ENCODE measurements at regions not wholly inside any gene's neighbourhood (a gene's known extent, or its start where the extent isn't known, plus 50 kb on each side); places are given as distances from the start of the nearest gene placed in this dataset.
A peak's percentile ranks its signal among the peaks of the same experiment; 100 is the strongest.

DNA sequence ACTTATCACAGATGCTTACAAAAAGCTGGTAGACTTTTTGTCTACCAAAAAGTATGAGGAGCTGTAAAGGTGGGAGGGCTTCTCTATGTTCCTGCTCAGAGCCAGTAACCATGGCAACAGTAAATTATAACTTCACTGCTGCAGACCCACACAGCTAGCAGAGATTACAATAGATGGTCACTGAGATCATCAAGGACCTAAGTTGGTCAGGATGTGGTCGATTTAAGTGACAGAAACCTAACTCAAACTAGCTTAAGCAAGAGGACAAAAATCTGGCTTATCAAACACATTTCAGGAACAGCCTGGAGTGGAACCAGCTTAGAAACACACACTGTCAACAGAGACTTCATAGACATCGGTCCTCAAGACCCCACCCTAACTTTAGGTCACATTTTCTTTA lies 113.4 kb upstream of the ATP1A1 start:
- DNase-seq (no peak), ATAC-seq (no peak)
- intact Hi-C loops (cut with micrococcal nuclease): no loop called here

DNA sequence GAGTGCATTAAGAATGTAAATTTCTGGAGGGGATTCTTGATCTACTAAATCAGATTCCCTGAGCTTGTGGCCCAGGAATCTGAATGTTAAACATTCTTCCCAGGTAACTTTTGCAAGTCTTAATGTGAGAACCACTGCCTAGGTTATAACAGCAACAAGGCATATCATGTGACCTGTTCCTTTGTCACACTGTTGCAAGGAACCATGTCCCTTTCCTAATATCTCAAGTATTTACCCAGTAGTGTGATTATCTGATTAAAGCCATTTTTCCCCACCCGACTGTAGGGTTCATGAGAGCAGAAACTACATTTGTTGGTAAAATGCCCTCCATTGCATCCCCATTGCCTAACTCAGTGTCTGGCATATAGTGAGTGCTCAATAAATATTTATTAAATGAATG lies 112.9 kb upstream of the ATP1A1 start:
- DNase-seq (no peak), ATAC-seq (no peak)
- intact Hi-C loops (cut with micrococcal nuclease): no loop called here

DNA sequence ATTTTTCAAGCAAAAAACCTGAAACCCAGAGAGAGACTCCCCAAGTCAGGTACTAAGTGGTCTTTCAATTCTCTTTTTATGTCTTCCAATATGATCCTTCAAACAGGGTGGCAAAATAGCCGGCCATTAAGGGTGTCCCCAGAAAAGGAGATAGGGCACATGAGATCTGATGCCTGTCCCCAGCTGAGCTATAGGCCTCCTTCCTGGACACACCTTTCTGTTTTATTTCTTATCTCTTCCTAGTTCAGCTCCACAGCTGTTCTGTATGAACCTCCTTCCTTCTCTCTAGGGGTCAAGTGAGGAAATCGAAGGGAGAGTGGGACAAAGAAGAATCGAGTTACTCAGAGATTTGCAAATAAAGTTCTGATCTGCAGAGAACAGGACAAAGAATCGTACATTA lies 112.4 kb upstream of the ATP1A1 start:
- no peak for DNase-seq
- intact Hi-C loops (cut with micrococcal nuclease): no loop called here
- ATAC-seq: no peak

DNA sequence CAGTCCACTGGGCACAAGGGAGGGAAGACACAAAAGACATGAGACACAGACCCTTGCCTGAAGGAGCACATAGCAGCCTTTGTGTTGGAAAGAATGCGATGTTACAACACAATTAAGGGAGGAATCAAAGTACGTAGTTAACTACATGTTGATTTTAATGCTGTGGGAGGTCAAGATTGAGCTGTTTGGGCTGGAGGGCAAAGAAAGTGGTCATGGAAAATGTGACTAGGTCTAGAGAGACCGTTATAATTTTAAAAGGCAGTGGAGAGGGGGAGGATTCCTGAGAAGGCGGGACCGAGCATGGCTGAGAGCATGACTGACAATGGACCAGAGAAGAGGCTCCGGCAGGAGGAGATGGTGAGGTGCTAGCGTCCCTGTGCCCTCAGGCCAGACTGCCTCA lies 111.8 kb upstream of the ATP1A1 start:
- DNase-seq: no peak
- intact Hi-C loops (cut with micrococcal nuclease): no loop called here
- ATAC-seq: no peak

DNA sequence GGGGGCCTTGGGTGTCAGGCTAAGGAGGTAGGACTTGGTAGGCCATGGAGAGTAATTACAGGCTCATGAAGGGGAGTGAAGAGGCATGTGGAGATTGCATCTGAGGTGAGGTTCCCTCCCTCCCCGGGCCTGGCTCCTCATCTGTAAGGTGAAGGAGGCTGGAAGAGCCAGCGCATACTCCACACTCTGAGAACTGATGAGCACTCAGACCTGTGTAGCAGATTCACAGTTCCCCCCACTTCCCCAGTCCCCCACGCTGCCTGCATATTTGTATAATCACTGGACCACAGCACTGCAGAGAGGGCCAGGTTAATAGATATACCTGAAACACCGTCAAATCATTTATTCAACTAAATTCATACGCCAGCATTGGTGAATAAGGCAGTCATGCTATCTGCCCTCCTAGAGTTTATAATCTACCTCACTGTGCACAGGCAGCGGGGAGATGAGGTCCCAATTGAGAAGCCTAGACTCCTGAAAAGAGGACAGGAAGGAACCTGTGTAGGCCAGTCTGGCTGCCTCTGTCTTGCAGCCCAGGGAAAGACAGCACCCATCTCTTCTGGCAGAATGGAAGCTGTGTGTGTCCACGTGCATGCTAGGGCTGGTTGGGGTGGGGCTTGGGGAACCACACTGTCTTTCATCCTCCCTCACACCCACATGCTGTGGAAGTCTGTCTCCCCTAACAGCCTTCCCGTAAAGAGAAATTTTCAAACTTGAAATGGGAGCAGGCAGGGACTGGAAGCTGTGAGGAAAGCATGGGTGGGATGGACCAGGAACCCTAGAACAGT lies 110.6 kb upstream of the ATP1A1 start:
- DNase-seq: no peak
- intact Hi-C loops (cut with micrococcal nuclease): no loop called here
- ATAC-seq: no peak

DNA sequence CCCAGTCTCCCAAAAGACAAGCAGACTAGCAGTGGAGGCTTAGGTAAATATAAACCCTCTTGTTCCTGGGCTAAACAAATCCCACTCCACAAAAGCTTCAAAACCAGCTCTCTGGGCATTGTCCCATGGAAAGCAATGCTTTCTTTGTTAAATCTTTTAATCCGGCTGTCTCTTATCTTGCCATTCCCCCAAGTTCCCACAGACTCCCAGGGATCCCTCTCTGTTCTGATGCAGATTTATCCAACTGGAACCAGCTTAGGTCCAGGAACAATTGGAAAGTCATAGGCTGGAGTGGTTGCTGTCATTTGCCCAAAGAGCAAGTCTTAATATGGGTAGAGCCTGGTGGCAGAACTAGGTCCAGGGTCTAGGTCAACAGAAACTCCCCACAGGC lies 110.1 kb upstream of the ATP1A1 start:
- intact Hi-C loops (cut with micrococcal nuclease): no loop called here
- no peak for DNase-seq
- no peak for ATAC-seq

DNA sequence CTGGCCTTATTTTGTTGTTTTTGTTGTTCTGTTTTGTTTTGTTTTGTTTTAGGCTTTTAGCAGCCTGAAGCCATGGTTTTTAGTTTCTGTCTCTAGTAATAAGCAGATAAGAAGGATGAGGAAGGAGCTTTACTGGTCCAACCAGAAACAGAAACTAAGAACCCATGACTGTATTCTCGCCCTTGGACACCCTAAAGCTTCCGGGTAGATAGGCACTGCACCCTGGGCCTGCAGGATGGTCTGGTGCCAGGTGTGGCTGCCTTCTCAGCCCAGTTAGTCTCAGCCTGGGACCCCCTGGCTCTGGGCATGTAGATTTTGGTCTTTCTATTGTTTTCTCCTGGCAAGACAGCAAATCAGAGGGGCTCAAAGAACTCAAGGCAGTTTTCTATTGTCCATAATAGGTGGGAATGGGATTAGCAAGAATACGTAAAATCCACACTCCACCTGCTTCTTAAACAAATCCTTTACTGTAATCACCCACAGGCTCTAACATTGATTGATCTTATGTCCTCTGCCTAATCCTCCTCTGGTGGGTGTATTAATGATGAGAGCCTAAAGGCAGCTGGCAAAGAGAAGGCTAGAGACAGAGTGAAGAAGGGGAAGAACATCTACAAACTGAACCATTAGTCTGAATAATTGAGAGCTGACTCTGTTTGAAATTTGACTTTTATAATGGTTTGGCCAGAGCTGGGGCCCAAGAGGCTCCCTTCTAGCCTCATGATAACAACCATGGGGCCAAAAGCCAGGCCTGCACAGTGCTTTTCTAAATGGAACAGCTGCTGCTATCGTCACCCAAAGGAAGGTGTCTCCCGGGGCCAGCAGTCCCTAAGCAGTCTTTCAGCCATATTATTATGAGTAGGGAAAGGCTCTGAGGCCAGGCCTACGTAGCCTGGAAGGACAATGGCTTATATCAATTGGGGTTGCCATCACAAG lies 106.8 kb upstream of the ATP1A1 start:
- intact Hi-C loops (cut with micrococcal nuclease): no loop called here
- ATAC-seq: no peak
- no peak for DNase-seq

DNA sequence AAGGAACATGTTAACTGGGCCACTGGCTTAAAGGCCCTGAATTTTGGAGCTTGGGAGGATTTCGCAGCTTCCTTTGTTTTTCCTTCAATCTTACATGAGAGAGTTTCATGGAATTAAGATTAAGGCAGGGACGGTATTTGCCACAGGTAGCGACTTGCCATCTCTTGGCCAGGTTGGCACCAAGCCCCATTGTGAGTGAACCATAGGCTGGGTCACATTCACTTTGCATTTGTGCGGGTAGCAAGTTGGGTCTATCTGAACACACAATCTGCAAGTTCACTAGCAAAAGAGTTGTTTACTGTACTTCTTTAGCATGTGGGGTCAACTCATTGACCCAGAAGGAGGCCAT lies 106.2 kb upstream of the ATP1A1 start:
- intact Hi-C loops (cut with micrococcal nuclease): no loop called here
- ATAC-seq (no peak), DNase-seq (no peak)

DNA sequence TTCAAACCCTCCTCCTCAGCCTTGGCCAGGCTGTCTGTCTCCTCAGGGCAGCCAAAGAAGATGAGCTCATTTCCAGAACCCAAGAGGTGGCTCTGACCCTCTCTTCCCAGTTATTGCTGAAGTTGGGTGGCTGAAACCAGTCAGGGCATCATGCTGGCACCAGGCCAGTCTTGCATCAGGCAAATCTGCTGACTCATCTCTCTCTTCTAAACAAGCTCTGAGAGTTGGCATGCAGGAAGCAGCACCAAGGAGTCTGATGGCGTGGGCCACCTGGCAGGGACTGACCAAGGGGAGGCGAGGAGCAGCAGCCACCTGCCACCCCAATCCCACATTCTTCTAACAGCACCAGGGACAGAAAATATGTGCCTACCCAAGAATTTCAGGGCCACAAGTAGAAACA lies 104.8 kb upstream of the ATP1A1 start:
- ATAC-seq: no peak
- intact Hi-C loops (cut with micrococcal nuclease): no loop called here
- peak; percentile 53 for DNase-seq

DNA sequence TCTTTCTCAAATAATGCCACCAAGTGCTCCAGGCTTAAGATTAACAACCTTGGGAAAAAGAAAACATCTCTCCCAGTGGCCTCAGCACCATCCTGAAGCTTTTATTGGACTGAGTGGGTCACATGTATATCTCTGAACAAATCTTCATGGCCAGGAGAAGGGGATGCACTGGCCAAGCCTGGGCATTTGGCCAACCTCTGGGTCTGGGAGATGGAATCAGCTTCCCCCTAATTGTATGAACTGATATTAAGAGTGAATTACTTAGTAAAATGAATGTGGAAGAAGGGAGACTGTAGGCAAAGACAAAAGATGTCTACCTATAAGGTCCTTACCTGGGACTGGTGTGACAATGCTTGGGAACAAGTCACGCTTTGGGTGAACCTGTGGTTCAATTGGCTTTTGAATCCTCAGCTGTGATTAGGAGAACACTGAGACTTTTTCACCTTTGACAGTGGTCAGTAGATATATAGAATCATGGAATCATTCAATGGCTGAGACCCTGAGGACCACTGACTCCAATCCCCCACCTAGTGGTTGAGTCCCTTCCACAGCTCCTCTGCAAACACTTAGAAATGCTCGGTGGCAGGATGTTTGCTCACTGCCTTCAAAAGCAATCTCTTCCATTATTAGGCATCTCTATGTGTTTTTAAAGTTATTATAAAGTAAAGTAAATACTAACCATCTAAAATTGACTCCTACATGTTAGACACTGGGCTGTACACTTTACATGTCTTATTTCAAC lies 102.6 kb upstream of the ATP1A1 start:
- no peak for ATAC-seq
- intact Hi-C loops (cut with micrococcal nuclease): no loop called here
- no peak for DNase-seq

DNA sequence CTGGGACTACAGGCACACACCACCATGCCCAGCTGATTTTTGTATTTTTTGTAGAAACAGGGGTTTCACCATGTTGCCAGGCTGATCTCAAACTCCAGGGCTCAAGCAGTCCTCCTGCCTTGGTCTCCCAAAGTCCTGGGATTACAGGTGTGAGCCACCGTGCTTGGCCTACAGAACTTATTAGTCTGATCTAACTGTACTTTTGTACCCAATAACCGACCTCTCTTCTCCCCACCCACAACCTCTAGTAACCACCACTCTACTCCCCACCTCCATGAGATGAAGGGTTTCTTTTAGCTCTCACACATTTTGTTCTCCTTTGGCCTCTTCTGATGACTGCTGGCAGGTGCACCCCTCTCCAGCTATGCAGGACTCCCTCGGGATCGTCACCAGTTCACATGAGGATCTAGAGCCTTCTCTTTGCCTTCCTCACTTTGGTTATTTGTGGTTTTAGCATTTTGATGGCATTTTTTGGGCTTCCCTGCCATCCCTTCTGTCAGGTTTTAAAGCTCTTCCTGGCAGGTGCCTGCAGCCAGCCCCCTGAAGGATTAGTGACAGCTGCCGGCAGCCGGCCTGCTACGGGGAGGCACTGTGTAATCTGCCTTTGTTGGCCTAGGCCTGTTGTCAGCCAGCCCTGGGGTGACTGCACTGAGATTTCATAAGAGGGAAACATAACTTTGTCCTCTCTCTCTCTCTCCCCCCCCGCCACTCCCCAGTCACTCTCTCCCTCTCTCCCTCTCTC lies 99.8 kb upstream of the ATP1A1 start:
- ATAC-seq: peak; percentile 98
- intact Hi-C loops (cut with micrococcal nuclease): no loop called here
- peak; percentile 75 for DNase-seq

DNA sequence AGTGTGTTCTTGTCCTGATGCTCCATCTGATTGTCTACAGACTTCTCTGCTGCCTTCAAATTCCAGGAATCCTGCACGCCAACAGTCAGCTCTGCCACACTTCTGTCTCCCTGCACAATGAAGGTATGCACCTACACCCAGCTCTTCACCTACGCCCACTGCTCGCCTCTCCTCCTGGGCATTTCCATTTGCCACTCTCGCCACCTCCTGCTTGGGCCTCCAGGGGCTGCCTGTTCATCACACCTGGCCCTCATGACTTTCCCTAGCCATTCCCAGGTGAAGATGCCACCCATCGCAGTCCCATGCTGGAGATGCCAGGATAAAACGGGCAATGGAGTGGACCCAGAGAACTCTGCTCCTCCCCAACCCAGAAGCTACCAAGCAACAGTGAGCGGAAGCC lies 96.5 kb upstream of the ATP1A1 start:
- intact Hi-C loops (cut with micrococcal nuclease): no loop called here
- DNase-seq (no peak), ATAC-seq (no peak)

DNA sequence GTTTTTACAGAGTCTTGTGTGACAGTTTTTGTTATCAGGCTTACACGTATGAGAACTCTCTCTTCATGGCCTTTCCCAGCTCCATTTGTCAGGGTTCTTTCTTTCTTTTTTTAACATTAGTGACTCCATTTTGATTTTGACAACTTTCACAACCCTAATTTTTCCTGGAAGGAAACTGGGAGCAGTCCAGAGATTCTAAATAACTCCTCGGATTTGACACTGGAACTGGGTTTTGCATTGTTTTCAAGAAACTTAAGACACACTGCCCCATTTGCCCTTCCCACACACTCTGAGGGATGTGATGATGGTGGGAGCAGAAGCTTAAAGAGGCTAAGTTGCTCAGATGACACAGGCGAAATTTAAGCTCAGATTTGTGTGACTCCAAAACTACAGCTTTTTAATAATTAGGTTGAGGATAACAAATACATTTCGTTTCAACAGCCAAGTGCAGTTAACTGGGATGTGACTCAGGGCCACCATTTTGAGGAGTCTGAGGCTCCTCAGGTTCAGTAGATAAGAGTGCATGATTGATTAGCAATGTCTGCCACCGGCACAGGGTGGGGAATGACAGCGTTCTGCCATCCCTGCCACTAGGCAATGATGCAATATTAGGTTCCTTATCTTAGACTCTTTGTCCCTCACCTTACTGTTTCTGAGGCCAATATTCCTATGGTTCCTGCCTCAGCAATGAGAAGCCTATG lies 95.1 kb upstream of the ATP1A1 start:
- DNase-seq (no peak), ATAC-seq (no peak)
- intact Hi-C loops (cut with micrococcal nuclease): no loop called here

DNA sequence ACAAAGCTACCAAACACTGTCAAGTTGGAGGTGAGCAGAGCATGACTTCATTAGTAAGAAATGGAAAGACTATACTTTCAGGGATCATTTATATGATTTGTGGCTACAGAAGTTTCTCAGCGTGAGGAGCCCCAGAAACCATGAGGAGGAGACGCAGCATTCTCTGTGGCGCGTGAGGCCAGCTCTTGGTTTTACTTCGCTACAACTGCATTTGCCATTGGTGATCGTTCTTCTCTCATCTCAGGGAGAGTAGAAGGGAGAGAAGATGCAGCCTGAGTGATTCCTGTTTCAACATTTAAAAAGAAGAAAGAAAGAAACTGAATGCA lies 94.5 kb upstream of the ATP1A1 start:
- ATAC-seq (no peak), DNase-seq (no peak)
- intact Hi-C loops (cut with micrococcal nuclease): no loop called here

DNA sequence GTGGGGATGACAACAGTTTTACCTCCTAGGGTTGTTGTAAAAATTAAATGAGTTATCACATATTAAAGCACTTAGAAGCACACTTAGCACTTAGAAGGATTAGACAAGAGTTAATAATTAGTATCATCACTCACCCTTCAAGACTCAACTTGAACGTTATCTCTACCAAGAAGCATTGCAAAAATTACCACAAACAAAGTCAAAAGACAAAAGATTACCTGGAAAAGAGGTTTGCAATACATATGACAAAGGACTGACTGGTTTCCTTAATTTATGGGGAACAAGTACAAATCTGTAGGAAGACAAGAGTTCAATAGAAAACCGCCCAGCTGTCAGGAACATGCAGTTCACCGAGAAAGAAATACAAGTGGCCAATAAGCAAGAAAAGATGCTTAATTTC lies 93.3 kb upstream of the ATP1A1 start:
- intact Hi-C loops (cut with micrococcal nuclease): no loop called here
- DNase-seq (no peak), ATAC-seq (no peak)

DNA sequence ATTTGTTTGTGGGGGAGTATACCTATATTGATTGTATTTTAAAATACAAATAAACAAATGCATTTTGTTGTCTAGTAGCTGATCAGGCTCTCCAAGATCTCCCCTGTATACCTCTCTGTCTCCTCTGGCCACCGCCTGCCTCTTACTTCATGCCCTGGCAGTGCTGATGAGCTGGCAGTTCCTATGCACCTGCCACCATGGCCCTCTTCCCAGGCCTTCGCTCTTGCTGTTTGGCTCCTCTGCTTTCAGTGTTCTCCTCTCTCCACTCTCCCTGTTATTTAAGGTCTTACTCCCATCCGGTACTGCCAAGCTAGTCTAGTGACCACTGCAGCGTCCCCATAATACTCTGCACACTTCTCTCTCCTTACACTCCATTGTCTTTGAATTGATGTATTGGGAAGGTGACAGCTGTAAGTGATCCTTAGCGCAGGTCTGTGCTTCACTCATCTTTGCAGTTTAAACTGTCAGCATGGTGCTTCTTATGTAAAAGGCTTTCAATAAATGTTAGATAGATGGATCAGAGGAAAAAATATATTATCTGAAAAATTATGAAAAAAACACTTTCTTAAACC lies 88.1 kb upstream of the ATP1A1 start:
- ATAC-seq (peak; percentile 98), DNase-seq (peak; percentile 65)
- intact Hi-C loops (cut with micrococcal nuclease): no loop called here

DNA sequence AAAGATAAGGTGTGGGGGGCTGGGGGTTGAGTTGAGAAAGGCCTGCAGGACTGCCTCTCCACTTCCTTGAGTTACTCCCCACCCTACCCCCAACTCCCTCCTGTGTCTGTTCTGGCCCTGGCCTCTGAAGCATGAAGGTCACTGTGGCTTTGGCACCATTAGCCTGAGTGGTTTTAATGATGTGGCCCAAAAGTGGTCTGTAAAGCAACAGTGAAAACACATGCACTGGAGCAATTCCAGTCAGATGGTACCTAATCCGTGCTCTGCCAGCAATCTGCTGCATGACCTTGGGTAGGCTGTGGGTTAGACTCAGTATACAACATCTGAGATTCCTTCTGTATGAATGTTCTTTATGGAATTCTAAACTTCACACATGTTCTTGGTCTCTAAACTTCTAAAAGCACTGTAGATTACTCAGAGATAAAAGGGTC lies 86.5 kb upstream of the ATP1A1 start:
- ATAC-seq (no peak), DNase-seq (no peak)
- intact Hi-C loops (cut with micrococcal nuclease): no loop called here

DNA sequence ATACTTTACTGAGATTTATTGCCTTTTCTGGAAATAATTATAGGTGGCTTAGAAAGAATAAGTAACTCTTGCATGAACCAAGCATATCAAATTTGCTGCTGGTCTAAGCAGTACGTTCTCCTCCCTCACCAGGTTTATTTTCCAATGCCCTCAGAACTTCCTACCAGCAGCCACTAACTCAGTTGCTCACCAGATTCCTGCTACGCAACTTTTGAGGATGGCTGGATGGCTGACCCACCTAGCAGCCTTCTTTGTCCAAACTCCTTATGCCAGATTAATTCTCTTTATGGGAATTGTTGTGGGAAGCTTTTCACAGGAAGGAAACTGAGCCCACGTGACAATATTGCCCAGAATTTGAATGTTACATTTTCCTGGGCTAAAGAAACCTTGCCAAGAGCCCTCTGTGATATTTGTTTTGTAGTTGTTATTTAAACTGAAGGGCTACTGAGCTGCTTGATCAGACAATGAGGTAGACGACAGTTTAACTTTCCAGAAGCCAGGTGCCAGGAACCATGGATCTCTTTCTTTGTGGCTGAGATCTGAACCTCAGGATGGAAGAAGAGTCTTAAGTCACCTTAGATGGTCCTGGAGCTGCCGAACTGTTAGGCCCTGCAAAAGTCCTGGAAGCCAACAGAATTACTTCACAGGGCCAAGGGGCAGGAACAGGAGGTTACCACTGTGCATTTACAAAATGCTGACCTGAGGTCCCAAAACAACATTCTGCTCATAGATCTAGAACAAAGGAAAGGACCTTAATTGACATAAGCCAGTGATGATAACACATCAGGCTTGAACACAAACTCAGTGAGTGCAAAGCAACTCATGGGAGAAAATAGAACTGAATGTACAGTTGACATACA lies 85.5 kb upstream of the ATP1A1 start:
- no peak for ATAC-seq
- intact Hi-C loops (cut with micrococcal nuclease): no loop called here

More for the DNA sequence above, 85.5 kb upstream of the ATP1A1 start:
- DNase-seq: no peak
